GM23248 (cell line): ENCODE measurements at regions not wholly inside any gene's neighbourhood (a gene's known extent, or its start where the extent isn't known, plus 50 kb on each side); places are given as distances from the start of the nearest gene placed in this dataset.

Experiments used
- DNase-seq: peaks from one replicate; pipeline ENCODE4 v3.0.0-alpha.2; 2015
- H2AFZ ChIP-seq: fragments of 200-600 bp; sonication (generic); 2 replicates; pipeline ENCODE4 v1.6.1; 2016; ENCODE audit warnings: antibody characterized with exemption
- H3F3A ChIP-seq: fragments of 200-600 bp; sonication (generic); 2 replicates; pipeline ENCODE4 v1.6.1; 2016; ENCODE audit warnings: mild to moderate bottlenecking, antibody characterized with exemption, mixed run types; ENCODE audit not compliant: insufficient read depth
- H3K27ac ChIP-seq: fragments of 200-600 bp; sonication (generic); 2 replicates; pipeline ENCODE4 v1.5.1; 2016; ENCODE audit warnings: mild to moderate bottlenecking
- H3K27me3 ChIP-seq: fragments of 200-600 bp; sonication (generic); replicated peaks from 2 replicates; pipeline ENCODE4 v1.6.1; 2016; ENCODE audit warnings: mild to moderate bottlenecking; ENCODE audit not compliant: insufficient read depth
- H3K36me3 ChIP-seq: fragments of 200-600 bp; sonication (generic); 2 replicates; pipeline ENCODE4 v1.6.1; 2016; ENCODE audit warnings: low read depth, mild to moderate bottlenecking
- H3K4me1 ChIP-seq: fragments of 200-600 bp; sonication (generic); 2 replicates; pipeline ENCODE4 v1.6.1; 2016; ENCODE audit warnings: mild to moderate bottlenecking; ENCODE audit not compliant: insufficient read depth
- H3K4me2 ChIP-seq: fragments of 200-600 bp; sonication (generic); one replicate; pipeline ENCODE4 v1.6.1; 2016; ENCODE audit warnings: mild to moderate bottlenecking; ENCODE audit not compliant: unreplicated experiment
- H3K4me3 ChIP-seq: fragments of 200-600 bp; sonication (generic); 2 replicates; pipeline ENCODE4 v1.5.1; 2016; ENCODE audit warnings: mild to moderate bottlenecking
- H3K79me2 ChIP-seq: fragments of 200-600 bp; sonication (generic); 2 replicates; pipeline ENCODE4 v1.6.1; 2016; ENCODE audit warnings: mild to moderate bottlenecking; ENCODE audit not compliant: insufficient read depth
- H3K9ac ChIP-seq: fragments of 200-600 bp; sonication (generic); 2 replicates; pipeline ENCODE4 v1.6.1; 2016; ENCODE audit warnings: mild to moderate bottlenecking
- H3K9me2 ChIP-seq: fragments of 200-600 bp; sonication (generic); 2 replicates; pipeline ENCODE4 v1.6.1; 2016; ENCODE audit warnings: mixed run types, mild to moderate bottlenecking, moderate library complexity; ENCODE audit not compliant: insufficient read depth
- H3K9me3 ChIP-seq: fragments of 200-600 bp; sonication (generic); one replicate; pipeline ENCODE4 v1.6.1; 2017; ENCODE audit warnings: low read depth
- H4K20me1 ChIP-seq: fragments of 200-600 bp; sonication (generic); 2 replicates; pipeline ENCODE4 v1.6.0; 2016; ENCODE audit not compliant: insufficient read depth
- EZH2 ChIP-seq: fragments of 200-600 bp; sonication (generic); IDR thresholded peaks from 2 replicates; pipeline ENCODE4 v1.6.1; 2018; ENCODE audit warnings: antibody characterized with exemption, mild to moderate bottlenecking; ENCODE audit not compliant: insufficient read depth, poor library complexity, severe bottlenecking
- EZH2phosphoT487 ChIP-seq: fragments of 200-600 bp; sonication (generic); IDR thresholded peaks from 2 replicates; pipeline ENCODE4 v1.6.1; 2018; ENCODE audit warnings: antibody characterized with exemption, moderate library complexity, mild to moderate bottlenecking, low read depth; ENCODE audit not compliant: insufficient read depth
- WGBS, 2 experiments: methylation state at CpG; one replicate each; pipeline ENCODE4 v1.1.6; 2015 to 2017; ENCODE audit warnings: low lambda C conversion rate in 2 of 2, low coverage in 1 of 2; ENCODE audit errors: missing lambda C conversion rate in 2 of 2; 5-methylcytosine and 5-hydroxymethylcytosine counted together
- in situ Hi-C: fragments of 300-500 bp; cut with MboI; formaldehyde crosslinking; loops from 2 replicates; pipeline ENCODE4 v1.15.0; 2020

DNA sequence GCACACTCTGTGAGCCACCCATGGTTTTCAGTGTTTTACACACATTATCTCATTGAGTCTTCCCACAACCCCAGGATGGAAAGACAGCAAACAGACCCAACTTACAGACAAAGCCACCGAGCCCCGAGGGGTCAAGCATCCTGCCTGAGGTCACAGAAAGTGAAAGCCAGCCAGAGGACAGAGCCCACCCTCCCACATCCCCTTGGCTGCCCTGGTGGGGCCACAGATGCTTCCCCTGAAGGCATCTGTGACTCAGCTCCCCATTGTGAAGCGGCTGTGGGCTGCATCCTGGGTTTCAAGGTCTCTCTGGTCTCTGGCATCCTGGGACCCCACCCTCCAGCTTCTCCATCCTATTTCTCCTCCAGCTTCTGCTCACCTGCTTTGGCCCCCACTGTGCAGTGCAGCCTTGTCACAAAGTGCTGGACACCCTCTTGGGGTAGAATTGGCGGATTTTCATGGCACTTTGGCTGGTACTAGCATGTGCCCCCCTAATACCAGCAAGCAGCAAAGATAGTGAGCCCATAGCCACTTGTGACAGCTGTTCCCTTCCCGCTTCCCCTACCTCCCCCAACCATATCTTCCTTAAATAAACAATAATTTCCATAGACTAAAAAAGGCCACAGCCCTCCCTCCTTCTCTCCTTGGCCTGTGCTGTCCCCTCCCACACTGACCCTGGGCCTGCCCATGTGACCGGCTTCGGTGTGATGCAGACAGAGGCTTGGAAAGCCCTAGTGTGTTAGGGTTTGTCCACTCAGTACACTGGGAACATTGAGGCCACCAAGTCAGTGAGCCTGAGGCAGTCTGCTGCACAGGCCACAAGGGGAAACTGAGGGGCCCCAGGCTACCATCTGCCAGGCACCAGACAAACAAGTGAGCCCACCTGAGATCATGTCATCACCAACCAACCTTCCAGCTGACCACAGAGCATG is 53.9 kb upstream of the SHISAL1 start:
- Histone ChIP-seq H3K4me2 (no peak overlapping the region), H3K27ac (no peak overlapping the region), H3K27me3 (no peaks in the 10 kb centered on the region), H3K4me3 (no peak overlapping the region), H2AFZ (no peak overlapping the region), H3K79me2 (no peaks in the 10 kb centered on the region), H4K20me1 (no peaks in the 10 kb centered on the region), H3K9me2 (no peaks in the 10 kb centered on the region), H3K36me3 (no peaks in the 10 kb centered on the region), H3K4me1 (peaks cover 17% of the 10 kb centered on the region), H3K9me3 (no peaks in the 10 kb centered on the region), H3F3A (peaks cover 4% of the 10 kb centered on the region; the same call in 1 of the 2 replicates), H3K9ac (no peak overlapping the region)
- in situ Hi-C loops = no loop called here
- DNase-seq = no peak
- TF ChIP-seq EZH2 (no peak), EZH2phosphoT487 (no peak)
- WGBS, 2 experiments = 96% methylated on average over 7 of the region's 7 CpGs

DNA sequence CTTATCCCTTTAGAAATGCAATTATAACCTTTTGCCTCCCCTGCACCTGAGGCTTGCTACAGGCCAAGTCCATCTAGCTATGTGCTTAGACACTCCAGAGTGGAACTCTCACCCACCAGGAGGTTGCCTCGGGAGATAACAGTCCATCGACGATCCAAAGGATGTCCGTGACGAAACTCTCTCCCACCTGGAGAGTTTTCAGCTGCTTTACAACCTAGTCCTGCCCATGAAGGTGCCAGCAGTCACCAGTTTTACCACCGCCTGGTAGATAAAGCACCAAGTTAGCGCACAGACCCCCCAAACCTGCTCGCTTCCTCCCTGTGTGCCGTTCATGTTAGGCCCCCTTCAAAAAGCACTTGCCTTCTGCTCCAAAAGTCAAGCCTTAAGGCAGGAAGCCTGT is 53.1 kb upstream of the SHISAL1 start:
- H3K9me3 ChIP-seq = no peaks in the 10 kb centered on the region
- H3K27ac ChIP-seq = no peak overlapping the region
- peaks cover 25% of the 10 kb centered on the region for H3K4me1 ChIP-seq
- H3F3A ChIP-seq = peaks cover 11% of the 10 kb centered on the region
- H2AFZ ChIP-seq = no peak overlapping the region
- no peak overlapping the region for H3K4me2 ChIP-seq
- no peaks in the 10 kb centered on the region for H3K36me3 ChIP-seq
- no peaks in the 10 kb centered on the region for H3K9me2 ChIP-seq
- TF ChIP-seq EZH2phosphoT487 (no peak), EZH2 (no peak)
- in situ Hi-C loops = no loop called here
- no peaks in the 10 kb centered on the region for H3K79me2 ChIP-seq
- H3K4me3 ChIP-seq = no peak overlapping the region
- no peak for DNase-seq
- H3K9ac ChIP-seq = no peak overlapping the region
- H3K27me3 ChIP-seq = no peaks in the 10 kb centered on the region
- 84 to 90% methylated on average over 9 of the region's 9 CpGs for WGBS, 2 experiments
- no peaks in the 10 kb centered on the region for H4K20me1 ChIP-seq

DNA sequence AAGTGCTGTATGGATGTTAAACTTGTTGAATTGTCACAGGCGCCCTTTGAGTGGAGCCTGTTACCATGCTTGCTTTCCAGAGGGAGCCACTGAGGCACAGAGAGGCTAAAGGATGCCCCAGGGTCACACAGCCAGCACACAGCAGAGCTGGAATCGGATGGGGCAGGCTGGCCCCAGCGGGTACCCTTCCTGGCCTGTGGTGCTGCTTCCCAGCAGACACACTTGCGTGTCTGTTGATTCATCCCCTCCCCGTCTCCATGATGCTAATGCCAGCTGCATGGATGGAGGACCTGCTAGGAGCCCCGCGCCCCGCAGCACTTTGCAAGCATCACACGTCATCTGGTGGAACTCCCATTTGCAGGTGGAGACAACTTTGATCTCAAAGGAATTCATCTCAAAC is 52.4 kb upstream of the SHISAL1 start:
- Histone ChIP-seq H3K27me3 (no peaks in the 10 kb centered on the region), H3K4me2 (no peak overlapping the region), H3K79me2 (no peaks in the 10 kb centered on the region), H4K20me1 (no peaks in the 10 kb centered on the region), H3K9ac (no peak overlapping the region; the same call in 1 of the 2 replicates), H3K36me3 (no peaks in the 10 kb centered on the region), H3K4me1 (peaks cover 31% of the 10 kb centered on the region), H3K9me3 (no peaks in the 10 kb centered on the region), H3K4me3 (no peak overlapping the region), H2AFZ (no peak overlapping the region), H3F3A (peaks cover 11% of the 10 kb centered on the region), H3K27ac (no peak overlapping the region), H3K9me2 (no peaks in the 10 kb centered on the region)
- DNase-seq = peak; percentile 18
- WGBS, 2 experiments = 63 to 70% methylated on average over 9 of the region's 9 CpGs
- in situ Hi-C loops = no loop called here
- TF ChIP-seq EZH2phosphoT487 = no peak
- TF ChIP-seq EZH2 = no peak

DNA sequence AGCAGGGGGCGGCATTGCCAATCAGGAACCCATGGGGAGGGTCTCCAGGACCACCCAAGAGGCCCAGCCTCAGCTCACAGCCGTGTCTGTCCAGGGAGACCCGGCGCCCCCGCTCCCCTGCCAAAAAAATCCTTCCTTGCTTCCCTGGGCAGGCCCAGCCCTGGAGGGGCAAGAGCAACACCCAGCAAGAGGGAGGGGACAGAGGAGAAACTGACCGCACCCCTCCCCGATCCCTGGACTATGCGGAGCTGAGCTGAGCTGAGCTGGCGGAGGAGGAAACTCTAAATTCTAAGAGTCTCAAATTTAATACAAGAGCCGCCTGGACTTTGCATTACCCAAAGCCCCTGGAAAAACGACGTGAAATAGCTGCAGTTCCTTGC is 52.0 kb upstream of the SHISAL1 start:
- Histone ChIP-seq H3K27ac (no peak overlapping the region), H3K4me3 (no peak overlapping the region), H3F3A (peaks cover 11% of the 10 kb centered on the region), H3K4me2 (no peak overlapping the region), H3K36me3 (no peaks in the 10 kb centered on the region), H3K79me2 (no peaks in the 10 kb centered on the region), H3K9me2 (no peaks in the 10 kb centered on the region), H3K4me1 (peaks cover 32% of the 10 kb centered on the region), H4K20me1 (no peaks in the 10 kb centered on the region), H3K27me3 (no peaks in the 10 kb centered on the region), H3K9ac (peak overlapping the region; percentile 81), H3K9me3 (no peaks in the 10 kb centered on the region), H2AFZ (no peak overlapping the region)
- DNase-seq = no peak
- WGBS, 2 experiments = 41 to 42% methylated on average over 12 of the region's 12 CpGs
- TF ChIP-seq EZH2phosphoT487 = no peak
- in situ Hi-C loops = no loop called here
